Naive thymus-derived CD8-positive, alpha-beta T cell (primary cell): ENCODE measurements at regions not wholly inside any gene's neighbourhood (a gene's known extent, or its start where the extent isn't known, plus 50 kb on each side); places are given as distances from the start of the nearest gene placed in this dataset.
"Not testable (repeated sequence)": the region's sequence is repeated elsewhere in the genome, so short reads cannot be mapped to it uniquely, and the experiment has no call there.

Experiments
- ATAC-seq, 2 donors: fragments of 150-1000 bp; cut with Tn5 transposase in 1 of 2; sonication (Bioruptor Pico), chemical (Tn5 transposase) in 1 of 2; 1 replicate in 1 of 2; 2 replicates in 1 of 2; pipeline ENCODE4 v1.10.0; 2021; ENCODE audit warnings: mild to moderate bottlenecking in 2 of 2, moderate library complexity in 2 of 2
- POLR2A ChIA-PET: fragments of 350-600 bp; sonication (Branson Sonifier 250); formaldehyde crosslinking; loops from one replicate; lab custom pipeline; 2021; ENCODE audit warnings: antibody characterized with exemption; lab: Charles Lee
- DNase-seq, 10 donors: peaks; one replicate each; pipeline versions ENCODE4 v3.0.0 to v3.0.0-alpha.2; 2020 to 2022
- H3K27ac Mint-ChIP-seq, 10 donors: one replicate each; pipeline ENCODE4 v1.8.0; 2020 to 2022; ENCODE audit warnings: mild to moderate bottlenecking in 10 of 10, mixed read lengths in 10 of 10, moderate library complexity in 4 of 10, inconsistent platforms in 1 of 10
- H3K27me3 Mint-ChIP-seq, 5 donors: one replicate each; pipeline ENCODE4 v1.8.0; 2021 to 2022; ENCODE audit warnings: mixed read lengths in 5 of 5
- H3K36me3 Mint-ChIP-seq, 3 donors: one replicate each; pipeline ENCODE4 v1.8.0; 2020 to 2022; ENCODE audit warnings: mixed read lengths in 3 of 3, mild to moderate bottlenecking in 2 of 3, inconsistent platforms in 1 of 3
- H3K4me1 Mint-ChIP-seq, 4 donors: one replicate each; pipeline ENCODE4 v1.8.0; 2021 to 2022; ENCODE audit warnings: mixed read lengths in 4 of 4
- H3K4me3 Mint-ChIP-seq, 10 donors: one replicate each; pipeline ENCODE4 v1.8.0; 2020 to 2022; ENCODE audit warnings: mild to moderate bottlenecking in 10 of 10, mixed read lengths in 10 of 10, moderate library complexity in 6 of 10, inconsistent platforms in 1 of 10
- H3K9me3 Mint-ChIP-seq, 9 donors: one replicate each; pipeline ENCODE4 v1.8.0; 2020 to 2022; ENCODE audit warnings: mixed read lengths in 9 of 9, mild to moderate bottlenecking in 3 of 9, inconsistent platforms in 1 of 9, moderate library complexity in 1 of 9

DNA sequence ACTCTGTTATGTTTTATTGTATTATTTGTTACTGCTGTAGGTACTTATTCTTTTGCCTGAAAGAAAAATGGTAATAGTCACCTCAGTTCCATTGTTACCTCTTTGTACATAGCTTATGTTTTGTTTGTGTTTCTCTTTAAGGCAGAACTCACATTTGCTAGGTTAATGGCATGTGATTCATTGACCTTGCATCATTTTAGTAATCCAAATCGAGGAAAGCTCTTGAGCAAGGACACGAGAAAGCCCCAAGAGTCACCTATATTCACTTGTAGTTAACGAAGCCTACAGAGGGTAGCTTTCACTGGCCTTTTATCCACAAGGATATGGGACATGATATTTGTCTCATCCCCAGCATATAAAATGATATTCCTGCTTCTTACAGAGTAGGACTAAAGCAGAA, 1765.2 kb downstream of the NCAM2 start:
- Mint-ChIP-seq H3K4me1 (no peaks in the 10 kb centered on the region), H3K4me3 (no peak overlapping the region), H3K9me3 (peaks cover 0 to 10% (median 0%) of the 10 kb centered on the region in 9 donors), H3K27ac (no peak overlapping the region), H3K27me3 (no peaks in the 10 kb centered on the region), H3K36me3 (no peaks in the 10 kb centered on the region)
- DNase-seq, result no peak
- ATAC-seq, result no peak
- POLR2A ChIA-PET, result no interaction called here

DNA sequence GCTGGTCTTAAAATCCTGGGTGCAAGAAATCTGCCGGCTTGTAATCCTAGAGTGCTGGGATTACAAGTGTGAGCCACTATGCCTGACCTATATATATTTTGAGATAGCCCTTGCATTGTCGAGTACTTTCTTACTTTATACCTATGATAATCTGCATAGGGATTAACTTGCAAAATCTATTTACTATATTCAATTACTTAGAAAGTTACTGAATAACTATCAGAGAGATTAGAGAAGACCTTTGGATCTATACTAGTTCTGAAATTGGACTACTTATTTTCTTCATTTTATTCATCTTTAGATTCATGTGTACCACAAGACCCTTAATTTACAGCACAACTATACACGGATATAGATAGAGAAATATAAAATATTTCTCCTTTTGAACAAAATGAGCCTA, 1766.0 kb downstream of the NCAM2 start:
- H3K9me3 Mint-ChIP-seq, result peaks cover 0 to 10% (median 0%) of the 10 kb centered on the region in 9 donors
- H3K4me1 Mint-ChIP-seq, result no peaks in the 10 kb centered on the region
- no peak for ATAC-seq
- H3K36me3 Mint-ChIP-seq, result no peaks in the 10 kb centered on the region
- H3K27ac Mint-ChIP-seq, result no peak overlapping the region
- H3K4me3 Mint-ChIP-seq, result no peak overlapping the region
- no peak for DNase-seq
- POLR2A ChIA-PET, result no interaction called here
- no peaks in the 10 kb centered on the region for H3K27me3 Mint-ChIP-seq

DNA sequence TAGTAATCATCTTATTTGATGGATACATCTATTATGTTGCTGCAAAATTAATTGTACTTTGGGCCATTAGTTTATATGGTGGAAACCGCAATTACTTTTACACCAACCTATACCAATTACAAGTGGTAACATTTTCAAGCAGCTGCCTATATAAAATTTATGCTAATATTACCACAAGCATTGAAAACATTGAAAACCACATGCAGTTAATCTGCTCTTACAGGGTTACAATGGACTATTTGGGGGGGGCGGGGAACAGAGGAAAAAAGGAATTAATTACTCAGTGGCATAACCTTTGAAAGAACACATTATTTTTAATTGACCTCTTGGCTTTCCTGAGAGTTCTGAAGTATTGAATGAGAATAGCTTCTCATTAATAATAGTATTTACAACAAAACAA, 1793.2 kb downstream of the NCAM2 start:
- no peaks in the 10 kb centered on the region for H3K27me3 Mint-ChIP-seq
- no peak overlapping the region for H3K27ac Mint-ChIP-seq
- no peak for DNase-seq
- no peak overlapping the region for H3K4me3 Mint-ChIP-seq
- no peak for ATAC-seq
- H3K4me1 Mint-ChIP-seq, result no peaks in the 10 kb centered on the region
- H3K9me3 Mint-ChIP-seq, result peaks cover 0 to 2% (median 0%) of the 10 kb centered on the region in 9 donors
- H3K36me3 Mint-ChIP-seq, result no peaks in the 10 kb centered on the region
- POLR2A ChIA-PET, result no interaction called here

DNA sequence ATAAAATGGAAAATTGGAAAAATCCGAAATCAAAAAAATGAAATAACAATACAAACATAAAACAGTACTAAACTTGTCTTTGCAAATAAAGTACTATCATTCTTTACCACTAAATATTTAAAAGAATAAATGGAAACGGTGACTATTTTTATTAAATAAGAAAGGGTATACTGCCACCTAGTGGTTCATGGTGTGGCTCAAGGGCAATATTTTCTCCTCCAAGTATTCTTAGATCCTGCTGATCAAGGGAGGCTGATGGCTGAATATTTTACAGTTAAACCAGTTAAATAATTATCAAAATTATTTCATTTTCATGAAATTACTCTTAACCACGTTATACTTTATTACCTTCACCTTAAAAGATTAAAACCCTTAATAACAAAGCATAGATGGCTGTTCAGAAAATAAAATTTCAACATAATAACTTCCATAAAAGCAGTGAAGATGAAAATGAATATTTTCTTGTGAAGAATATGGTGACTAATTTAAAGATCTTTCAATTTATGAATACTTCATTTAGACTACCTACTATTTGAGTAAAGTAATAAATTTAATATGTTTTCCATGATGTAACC, 1793.9 kb downstream of the NCAM2 start:
- ATAC-seq, result no peak
- H3K4me1 Mint-ChIP-seq, result no peaks in the 10 kb centered on the region
- peak in 4 of 10 donors; percentile 12 to 59 (median 38) for DNase-seq

DNA sequence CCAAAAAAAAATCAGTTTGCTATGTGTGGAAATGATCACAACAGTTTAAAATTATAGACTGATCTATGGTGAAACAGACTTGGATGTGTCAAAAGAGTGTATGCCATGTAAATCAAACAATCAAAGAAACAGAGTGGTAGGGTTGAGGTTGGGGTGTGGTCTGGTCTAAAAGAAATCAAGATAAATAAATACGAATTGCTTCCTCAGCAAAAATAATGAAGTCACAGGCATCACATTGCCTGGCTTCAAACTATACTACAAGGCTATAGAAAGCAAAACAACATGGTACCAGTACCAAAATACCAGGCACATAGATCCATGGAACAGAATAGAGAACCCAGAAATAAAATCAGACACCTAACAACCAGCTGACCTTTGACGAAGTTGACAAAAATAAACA, 1796.9 kb downstream of the NCAM2 start:
- no peak for DNase-seq
- Mint-ChIP-seq H3K4me1 (no peaks in the 10 kb centered on the region), H3K36me3 (no peaks in the 10 kb centered on the region), H3K27ac (no peak overlapping the region), H3K4me3 (no peak overlapping the region), H3K27me3 (no peaks in the 10 kb centered on the region), H3K9me3 (peaks cover 0 to 2% (median 0%) of the 10 kb centered on the region in 9 donors)
- POLR2A ChIA-PET, result no interaction called here
- no peak for ATAC-seq

More for the DNA sequence above, 1793.9 kb downstream of the NCAM2 start:
- peaks cover 0 to 2% (median 0%) of the 10 kb centered on the region in 9 donors for H3K9me3 Mint-ChIP-seq
- no peak overlapping the region for H3K27ac Mint-ChIP-seq
- H3K4me3 Mint-ChIP-seq, result no peak overlapping the region
- POLR2A ChIA-PET, result no interaction called here
- H3K36me3 Mint-ChIP-seq, result no peaks in the 10 kb centered on the region
- H3K27me3 Mint-ChIP-seq, result no peaks in the 10 kb centered on the region

DNA sequence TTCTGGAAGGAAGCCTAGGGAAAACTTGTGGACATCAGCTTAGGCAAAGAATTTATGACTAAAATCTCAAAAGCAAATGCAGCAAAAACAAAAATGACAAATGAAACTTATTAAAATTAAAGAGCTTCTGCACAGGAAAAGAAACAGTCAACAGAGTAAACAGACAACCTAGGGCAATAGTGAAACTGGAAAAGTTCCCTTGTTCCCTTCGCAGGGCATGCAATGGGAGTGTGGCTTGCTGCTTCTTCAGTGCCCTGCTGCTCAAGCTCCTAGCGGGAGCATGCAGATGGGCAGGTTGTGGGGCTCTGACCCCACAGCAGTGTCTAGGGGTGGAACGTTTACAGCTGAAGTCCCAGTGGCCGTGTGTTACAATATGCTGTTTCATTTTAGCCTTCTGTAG, 1797.4 kb downstream of the NCAM2 start:
- DNase-seq, result no peak
- H3K27ac Mint-ChIP-seq, result no peak overlapping the region
- no peaks in the 10 kb centered on the region for H3K36me3 Mint-ChIP-seq
- no peaks in the 10 kb centered on the region for H3K4me1 Mint-ChIP-seq
- POLR2A ChIA-PET, result no interaction called here
- no peak for ATAC-seq
- H3K4me3 Mint-ChIP-seq, result no peak overlapping the region
- no peaks in the 10 kb centered on the region for H3K27me3 Mint-ChIP-seq
- peaks cover 0 to 2% (median 0%) of the 10 kb centered on the region in 9 donors for H3K9me3 Mint-ChIP-seq

DNA sequence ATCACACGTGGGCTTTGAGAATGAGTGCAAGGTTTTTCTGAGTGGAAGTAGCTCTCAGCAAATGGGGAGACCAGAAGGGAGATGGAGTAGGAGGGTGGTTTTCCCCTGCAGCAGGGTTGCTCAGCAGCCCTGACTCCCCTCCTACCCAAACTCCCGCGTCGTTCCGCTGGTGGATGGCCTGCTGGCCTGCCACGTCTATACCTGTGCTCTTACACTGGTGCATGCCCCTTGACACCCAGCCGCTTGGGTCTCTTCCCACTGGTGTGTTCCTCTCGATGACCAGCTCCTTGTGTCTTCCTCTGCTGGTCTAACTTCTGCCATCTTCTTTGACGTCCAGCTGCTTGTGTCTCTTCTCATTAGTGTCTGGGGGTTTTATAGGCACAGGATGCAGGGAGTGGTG, 1797.9 kb downstream of the NCAM2 start:
- no peaks in the 10 kb centered on the region for H3K4me1 Mint-ChIP-seq
- no peak for DNase-seq

DNA sequence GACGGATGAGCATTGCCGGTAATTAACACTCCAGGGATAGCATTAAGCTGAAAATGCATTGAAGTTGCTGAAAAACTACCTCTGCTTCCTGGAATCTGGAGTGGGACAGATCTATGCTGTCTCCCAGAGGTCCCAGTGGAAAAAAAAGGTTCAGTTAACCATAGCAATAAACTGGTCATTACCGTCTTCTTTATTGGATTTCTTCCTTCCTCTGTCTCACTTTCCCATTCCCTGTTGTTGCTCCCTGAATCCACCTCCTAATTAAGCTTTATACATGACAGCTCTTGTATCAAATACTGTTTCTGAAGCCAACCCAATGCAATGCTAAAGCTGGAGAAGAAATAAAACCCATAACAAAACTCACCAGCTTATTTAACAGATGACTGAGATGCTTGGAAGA, 1805.9 kb downstream of the NCAM2 start:
- no peaks in the 10 kb centered on the region for H3K4me1 Mint-ChIP-seq
- H3K4me3 Mint-ChIP-seq, result no peak overlapping the region
- H3K36me3 Mint-ChIP-seq, result no peaks in the 10 kb centered on the region
- H3K27ac Mint-ChIP-seq, result no peak overlapping the region
- H3K27me3 Mint-ChIP-seq, result peaks cover 0 to 5% (median 0%) of the 10 kb centered on the region in 5 donors
- no peak for ATAC-seq
- POLR2A ChIA-PET, result no interaction called here
- no peaks in the 10 kb centered on the region for H3K9me3 Mint-ChIP-seq
- DNase-seq, result no peak

More for the DNA sequence above, 1797.9 kb downstream of the NCAM2 start:
- no peak overlapping the region for H3K27ac Mint-ChIP-seq
- H3K9me3 Mint-ChIP-seq, result peaks cover 0 to 2% (median 0%) of the 10 kb centered on the region in 9 donors
- POLR2A ChIA-PET, result no interaction called here
- H3K36me3 Mint-ChIP-seq, result no peaks in the 10 kb centered on the region
- H3K27me3 Mint-ChIP-seq, result no peaks in the 10 kb centered on the region
- ATAC-seq, result no peak
- no peak overlapping the region for H3K4me3 Mint-ChIP-seq

DNA sequence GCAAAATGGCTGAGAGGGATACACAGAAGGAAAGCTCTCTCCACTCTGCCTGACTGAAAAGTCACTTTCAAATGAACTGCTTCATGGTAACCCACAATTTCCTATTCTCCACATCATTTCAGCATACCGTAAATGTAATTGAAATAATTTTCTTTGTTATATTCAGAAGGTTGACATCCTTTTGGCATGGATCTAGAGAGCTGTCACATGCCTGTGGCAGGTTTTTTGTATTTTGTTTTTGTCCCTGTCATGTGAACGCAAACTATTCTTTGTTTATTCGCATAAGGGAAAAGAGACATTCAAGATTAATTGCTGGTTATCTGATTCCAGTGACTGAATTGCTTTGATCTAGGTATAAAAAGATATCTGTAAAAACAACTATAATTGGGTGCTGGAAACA, 1808.1 kb downstream of the NCAM2 start:
- ATAC-seq (no peak), DNase-seq (no peak)
- no peaks in the 10 kb centered on the region for H3K36me3 Mint-ChIP-seq
- H3K9me3 Mint-ChIP-seq, result peaks cover 0 to 4% (median 0%) of the 10 kb centered on the region in 9 donors
- H3K27me3 Mint-ChIP-seq, result peaks cover 0 to 5% (median 0%) of the 10 kb centered on the region in 5 donors
- POLR2A ChIA-PET, result no interaction called here
- H3K27ac Mint-ChIP-seq, result no peak overlapping the region
- H3K4me1 Mint-ChIP-seq, result no peaks in the 10 kb centered on the region
- no peak overlapping the region for H3K4me3 Mint-ChIP-seq

DNA sequence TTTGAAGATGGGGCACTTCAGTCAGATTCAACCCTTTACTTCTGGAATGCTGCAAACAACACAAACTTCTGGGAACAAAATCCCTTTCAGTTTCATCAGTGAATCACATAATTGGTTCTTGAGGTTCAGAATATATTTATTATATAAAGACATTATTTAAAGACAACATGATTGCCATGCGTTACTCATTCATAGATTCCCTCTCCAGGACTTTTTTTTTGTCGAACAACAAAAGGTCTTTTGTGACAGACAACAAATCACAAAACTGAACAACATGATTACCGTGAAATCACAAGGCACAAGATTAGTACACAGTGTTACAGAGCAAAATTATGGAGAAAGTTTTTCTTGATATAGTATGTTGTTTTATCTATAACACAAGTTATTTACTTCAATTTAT, 1815.0 kb downstream of the NCAM2 start:
- Mint-ChIP-seq H3K36me3 (no peaks in the 10 kb centered on the region), H3K4me1 (no peaks in the 10 kb centered on the region), H3K27me3 (peaks cover 0 to 5% (median 0%) of the 10 kb centered on the region in 5 donors), H3K9me3 (peaks cover 0 to 6% (median 0%) of the 10 kb centered on the region in 9 donors), H3K27ac (no peak overlapping the region), H3K4me3 (no peak overlapping the region)
- POLR2A ChIA-PET, result no interaction called here
- ATAC-seq, result no peak
- DNase-seq, result no peak

DNA sequence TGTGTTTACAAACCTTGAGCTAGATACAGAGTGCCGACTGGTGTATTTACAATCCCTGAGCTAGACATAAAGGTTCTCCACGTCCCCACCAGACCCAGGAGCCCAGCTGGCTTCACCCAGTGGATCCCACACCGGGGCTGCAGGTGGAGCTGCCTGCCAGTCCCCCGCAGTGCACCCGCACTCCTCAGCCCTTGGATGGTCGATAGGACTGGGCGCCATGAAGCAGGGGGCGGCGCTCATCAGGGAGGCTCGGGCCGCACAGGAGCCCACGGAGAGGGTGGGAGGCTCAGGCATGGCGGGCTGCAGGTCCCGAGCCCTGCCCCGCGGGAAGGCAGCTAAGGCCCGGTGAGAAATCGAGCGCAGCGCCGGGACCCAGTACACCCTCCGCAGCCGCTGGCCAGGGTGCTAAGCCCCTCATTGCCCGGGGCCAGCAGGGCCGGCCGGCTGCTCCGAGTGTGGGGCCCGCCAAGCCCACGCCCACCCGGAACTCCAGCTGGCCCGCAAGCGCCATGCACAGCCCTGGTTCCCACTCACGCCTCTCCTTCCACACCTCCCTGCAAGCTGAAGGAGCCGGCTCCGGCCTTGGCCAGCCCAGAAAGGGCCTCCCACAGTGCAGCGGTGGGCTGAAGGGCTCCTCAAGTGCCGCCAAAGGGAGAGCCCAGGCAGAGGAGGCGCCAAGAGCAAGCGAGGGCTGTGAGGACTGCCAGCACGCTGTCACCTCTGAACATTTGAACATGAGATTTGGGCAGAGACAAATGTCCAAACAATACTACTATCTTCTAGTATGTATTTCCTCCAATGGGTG, 1820.7 kb downstream of the NCAM2 start:
- ATAC-seq, H3K4me1 Mint-ChIP-seq, DNase-seq, H3K27me3 Mint-ChIP-seq, H3K36me3 Mint-ChIP-seq, POLR2A ChIA-PET, H3K4me3 Mint-ChIP-seq, H3K27ac Mint-ChIP-seq: not testable (repeated sequence)
- H3K9me3 Mint-ChIP-seq, result peaks cover 0 to 10% (median 0%) of the 10 kb centered on the region in 9 donors

DNA sequence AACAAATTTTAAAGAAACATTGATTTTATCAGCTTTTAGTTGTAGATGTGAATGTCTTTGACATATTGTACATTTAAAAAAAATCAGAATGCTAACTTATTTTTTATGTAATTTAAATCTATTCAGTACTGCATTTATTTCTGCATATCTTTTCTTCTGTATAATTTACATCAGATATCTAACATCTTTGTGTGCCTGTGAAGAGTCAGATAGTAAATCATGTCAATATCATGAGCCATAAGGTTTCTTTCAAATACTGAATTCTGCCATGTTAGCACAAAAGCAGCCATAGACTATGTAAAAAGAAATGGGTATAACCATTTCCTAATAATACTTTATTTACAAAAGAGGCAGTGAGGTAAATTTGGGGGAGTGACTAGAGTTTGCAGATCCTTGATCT, 1829.2 kb downstream of the NCAM2 start:
- Mint-ChIP-seq H3K27me3 (no peaks in the 10 kb centered on the region), H3K36me3 (peaks cover 0 to 16% (median 0%) of the 10 kb centered on the region in 3 donors), H3K9me3 (peaks cover 0 to 25% (median 14%) of the 10 kb centered on the region in 9 donors), H3K4me3 (no peak overlapping the region), H3K4me1 (no peaks in the 10 kb centered on the region), H3K27ac (no peak overlapping the region)
- no peak for ATAC-seq
- no peak for DNase-seq
- POLR2A ChIA-PET, result no interaction called here

DNA sequence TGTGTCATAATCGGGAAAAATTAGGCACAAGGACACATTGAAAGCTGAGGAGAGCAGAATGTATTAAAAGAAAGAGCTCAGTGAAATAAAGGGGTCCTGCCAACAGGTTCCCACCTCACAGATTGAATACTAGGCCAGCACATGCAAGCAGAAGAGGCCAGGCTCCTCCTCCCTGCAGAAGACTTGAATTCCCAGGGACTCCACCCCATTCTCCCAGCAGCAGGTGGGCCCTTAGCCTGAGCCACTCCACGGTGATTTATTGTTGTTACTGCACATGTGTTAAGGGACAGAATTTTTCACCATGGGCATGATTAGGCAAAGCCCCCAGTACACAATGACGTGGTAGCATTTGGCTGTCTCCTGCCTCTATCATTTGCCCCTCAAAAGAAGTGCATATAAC, 1844.7 kb downstream of the NCAM2 start:
- ATAC-seq (no peak), DNase-seq (no peak)
- Mint-ChIP-seq H3K9me3 (peaks cover 0 to 15% (median 5%) of the 10 kb centered on the region in 9 donors), H3K4me3 (no peak overlapping the region), H3K36me3 (no peaks in the 10 kb centered on the region), H3K27ac (no peak overlapping the region), H3K4me1 (no peaks in the 10 kb centered on the region), H3K27me3 (no peaks in the 10 kb centered on the region)
- POLR2A ChIA-PET, result no interaction called here
